ENCODE measurements at regions not wholly inside any gene's neighbourhood (a gene's known extent, or its start where the extent isn't known, plus 50 kb on each side); places are given as distances from the start of the nearest gene placed in this dataset.

DNA sequence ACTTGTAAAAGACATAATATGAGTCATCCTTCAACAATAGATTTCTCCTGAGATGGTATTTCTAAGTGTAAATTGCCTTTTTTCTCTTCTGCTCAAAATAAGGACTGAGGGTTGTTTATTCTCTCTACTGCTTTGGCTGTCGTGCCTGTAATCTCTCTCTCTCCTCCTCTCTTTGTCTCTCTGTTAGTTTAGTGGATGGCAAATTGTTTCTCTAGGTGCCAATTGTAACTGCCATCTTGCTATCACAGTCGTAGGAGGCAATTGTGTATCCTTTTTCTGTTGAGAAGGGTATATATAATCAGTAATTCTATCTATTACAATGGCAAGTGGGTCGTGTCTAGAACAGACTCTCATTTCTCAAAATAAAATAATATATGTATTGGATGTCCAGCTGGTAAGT, 545.0 kb upstream of the FBXO33 start:
- no peak for DNase-seq (ENCODE audit: low spot score)

DNA sequence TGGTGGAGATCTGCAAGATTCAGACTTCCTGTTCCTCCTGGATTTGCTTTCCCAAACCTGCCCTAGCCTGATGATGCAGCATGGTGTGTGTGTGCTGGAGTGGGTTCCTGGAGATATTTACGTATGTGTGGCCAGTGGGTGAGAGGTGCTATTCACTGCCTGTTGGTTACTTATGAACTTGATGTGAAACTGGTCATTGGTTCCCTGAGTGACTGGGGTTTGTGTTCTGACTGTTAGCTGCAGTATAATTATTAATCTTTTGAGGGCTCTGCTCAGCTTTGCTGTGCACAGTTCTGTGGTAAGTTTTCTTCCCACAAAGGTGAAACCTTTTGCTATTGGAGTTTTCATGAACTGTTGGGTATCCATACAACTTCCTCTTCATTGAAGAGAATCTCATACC, 541.8 kb upstream of the FBXO33 start:
- no peak for DNase-seq (ENCODE audit: low spot score)

DNA sequence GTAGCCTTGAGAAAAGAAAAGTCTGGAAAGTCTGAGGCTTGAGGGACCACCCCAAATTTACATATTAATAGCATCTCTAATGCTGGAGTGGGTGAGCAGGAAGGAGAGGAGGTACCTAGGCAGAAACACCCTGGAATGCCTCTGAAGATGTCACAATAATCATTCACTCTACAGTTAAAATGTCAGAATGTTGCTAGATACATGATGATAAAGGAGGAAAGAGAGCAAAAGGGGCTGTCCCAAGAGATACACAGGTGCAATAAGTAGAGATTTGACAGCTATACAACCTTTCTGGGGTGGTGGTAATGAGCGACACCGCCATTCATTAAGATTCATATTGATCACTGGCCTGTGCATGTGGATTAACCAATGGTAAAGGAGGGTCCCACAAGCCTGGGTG, 540.5 kb upstream of the FBXO33 start:
- no peak for DNase-seq (ENCODE audit: low spot score)

DNA sequence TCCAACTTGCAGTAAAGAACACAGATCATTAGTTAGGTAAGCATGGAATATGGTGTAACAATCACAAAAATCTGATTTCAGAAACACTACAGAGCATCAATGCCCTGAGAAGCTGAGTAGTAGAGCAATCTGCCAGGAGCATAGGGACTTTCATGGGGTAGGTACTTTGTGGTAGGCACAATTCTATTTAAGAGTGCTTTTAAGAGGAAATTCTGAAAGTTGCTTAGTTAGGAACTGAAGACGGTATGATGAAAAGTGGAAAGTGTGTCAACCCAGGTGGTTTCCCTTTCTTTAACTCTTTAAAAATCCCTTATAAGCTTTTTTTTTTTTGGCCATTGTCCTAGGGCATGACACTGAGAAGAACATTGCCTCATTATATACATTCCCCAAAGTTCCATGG, 535.7 kb upstream of the FBXO33 start:
- DNase-seq (ENCODE audit: low spot score) = no peak

DNA sequence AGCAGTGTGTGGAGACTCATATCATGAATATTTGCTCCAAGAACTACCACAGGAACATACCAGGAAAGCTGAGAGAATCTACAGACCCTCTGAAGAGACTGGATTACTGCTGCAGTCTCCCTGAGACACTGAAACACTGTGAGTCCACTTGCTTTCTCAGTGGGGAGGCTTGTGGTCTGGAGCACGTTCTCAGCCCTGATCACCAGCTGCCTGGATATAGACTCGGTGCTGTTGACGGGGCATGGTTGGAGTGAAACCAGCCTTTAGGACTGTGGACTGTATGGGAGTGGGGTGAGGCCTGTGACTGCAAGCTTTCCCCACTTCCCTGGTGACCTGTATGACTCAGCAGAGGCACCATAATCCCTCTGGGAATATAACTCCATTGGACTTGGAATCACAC, 525.8 kb upstream of the FBXO33 start:
- DNase-seq (ENCODE audit: low spot score) = no peak

DNA sequence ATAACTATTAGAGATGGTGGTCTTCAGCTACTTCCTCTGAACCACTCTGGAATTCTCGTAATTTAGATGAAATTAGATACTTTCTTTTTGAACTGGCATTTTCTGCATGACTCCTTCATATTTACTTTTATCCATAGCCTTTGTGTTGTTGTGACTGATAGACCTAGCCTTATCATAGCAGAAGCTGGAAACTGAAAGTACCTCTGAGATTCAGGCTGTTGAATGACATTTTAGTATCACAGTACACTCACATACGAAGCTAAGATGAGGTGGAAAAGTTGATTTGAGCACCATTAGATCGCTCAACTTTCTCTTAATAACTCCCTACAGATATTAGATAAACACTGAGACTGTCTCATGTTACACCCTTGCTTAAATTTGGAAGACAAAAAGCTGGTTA, 525.1 kb upstream of the FBXO33 start:
- DNase-seq (ENCODE audit: low spot score) = no peak

GRCh38 chr14:39956372-39956771, 524.1 kb upstream of the FBXO33 start:
- no peak for DNase-seq (ENCODE audit: low spot score)

GRCh38 chr14:39948235-39948634, 516.0 kb upstream of the FBXO33 start:
- DNase-seq (ENCODE audit: low spot score) = no peak

GRCh38 chr14:39946807-39947206, 514.6 kb upstream of the FBXO33 start:
- DNase-seq (ENCODE audit: low spot score) = no peak

- no peak for DNase-seq (ENCODE audit: low spot score)
Observed at GRCh38 chr14:39939023-39939422, 506.8 kb upstream of the FBXO33 start.

- no peak for DNase-seq (ENCODE audit: low spot score)
Observed at GRCh38 chr14:39912192-39913100, 480.2 kb upstream of the FBXO33 start.

DNA sequence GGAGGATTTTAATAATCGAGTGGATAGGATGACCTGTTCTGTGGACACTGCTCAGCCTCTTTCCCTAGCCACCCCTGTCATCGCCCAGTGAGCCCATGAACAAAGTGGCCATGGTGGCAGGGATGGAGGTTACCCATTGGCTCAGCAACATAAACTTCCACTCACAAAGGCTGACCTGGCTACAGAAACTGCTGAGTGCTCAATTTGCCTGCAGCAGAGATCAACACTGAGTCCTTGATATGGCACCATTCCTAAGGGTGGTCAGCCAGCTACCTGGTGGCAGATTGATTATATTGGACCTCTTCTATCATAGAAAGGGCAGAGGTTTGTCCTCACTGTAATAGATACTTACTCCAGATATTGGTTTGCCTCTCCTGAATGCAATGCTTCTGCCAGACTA, 465.4 kb upstream of the FBXO33 start:
- no peak for DNase-seq (ENCODE audit: low spot score)

- DNase-seq (ENCODE audit: low spot score) = no peak
Observed at GRCh38 chr14:39890026-39890425, 457.8 kb upstream of the FBXO33 start.

DNA sequence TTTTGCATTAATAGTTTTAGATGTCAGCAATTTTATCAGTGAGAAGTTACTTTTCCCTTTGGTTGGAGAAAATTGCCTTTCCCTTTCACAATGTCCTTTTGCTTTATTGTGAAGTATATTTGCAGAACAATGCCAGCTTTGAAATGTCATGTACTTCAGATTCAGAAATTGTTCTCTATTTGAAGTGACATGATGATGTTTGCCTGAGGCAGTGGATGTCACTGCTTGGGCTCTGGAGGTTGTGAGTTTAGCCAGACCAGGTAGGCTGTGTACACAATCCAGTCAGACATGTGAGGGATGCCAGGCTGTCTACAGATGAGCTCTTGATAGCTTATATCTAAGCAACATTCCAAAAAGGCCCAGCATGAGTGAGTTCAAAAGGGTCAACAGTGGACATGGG, 451.9 kb upstream of the FBXO33 start:
- DNase-seq (ENCODE audit: low spot score) = no peak

- DNase-seq (ENCODE audit: low spot score) = no peak
Observed at GRCh38 chr14:39880965-39881364, 448.7 kb upstream of the FBXO33 start.

DNA sequence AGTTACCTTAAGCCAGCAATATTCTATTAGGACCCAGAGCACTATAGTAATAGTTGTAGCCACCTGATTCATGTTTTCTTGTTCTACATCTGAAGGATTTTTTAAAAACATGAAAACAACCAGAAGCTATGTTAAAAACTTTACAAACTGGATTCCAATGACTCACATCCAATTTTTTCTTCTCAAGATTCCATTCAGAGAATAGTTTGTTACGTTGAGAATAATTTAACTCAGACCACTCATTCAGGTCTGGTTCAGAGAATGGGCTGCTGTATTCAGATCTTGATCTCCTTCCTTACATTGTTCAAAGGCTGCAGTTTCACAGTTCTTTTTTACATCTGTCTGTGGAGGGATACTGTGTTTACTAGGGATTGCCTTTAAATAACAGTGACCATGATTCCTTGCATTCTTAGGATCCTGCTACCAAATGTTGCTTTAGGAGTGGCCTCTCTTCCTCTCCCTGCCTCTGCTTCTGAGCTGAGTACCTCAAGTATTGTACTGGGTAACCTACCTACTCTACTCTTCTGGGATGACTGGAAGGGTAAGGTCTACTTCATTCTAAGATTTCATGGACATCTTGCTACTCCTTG, 448.0 kb upstream of the FBXO33 start:
- no peak for DNase-seq (ENCODE audit: low spot score)

- no peak for DNase-seq (ENCODE audit: low spot score)
Observed at GRCh38 chr14:39877577-39878190, 445.5 kb upstream of the FBXO33 start.

DNA sequence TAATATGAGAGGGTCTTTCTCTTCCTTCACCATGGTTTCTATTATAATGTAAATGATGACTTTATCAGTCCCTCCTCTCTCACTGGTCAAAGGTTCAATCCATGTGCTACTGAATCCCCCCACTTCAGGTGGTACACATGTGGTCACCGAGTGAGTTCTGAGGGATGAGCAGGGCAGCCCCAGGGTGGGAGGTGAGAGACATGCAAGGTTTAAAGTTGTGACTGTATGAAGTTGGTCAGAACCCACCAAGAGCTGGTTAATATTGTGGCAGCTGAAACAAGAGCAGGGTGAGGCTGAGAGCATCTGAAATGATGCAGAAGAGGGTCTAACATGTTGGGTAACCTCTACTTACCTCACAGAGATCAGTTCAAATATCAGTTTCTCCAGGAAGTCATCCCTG, 444.7 kb upstream of the FBXO33 start:
- DNase-seq (ENCODE audit: low spot score) = no peak

- DNase-seq (ENCODE audit: low spot score) = no peak
Observed at GRCh38 chr14:39875028-39875427, 442.8 kb upstream of the FBXO33 start.

DNA sequence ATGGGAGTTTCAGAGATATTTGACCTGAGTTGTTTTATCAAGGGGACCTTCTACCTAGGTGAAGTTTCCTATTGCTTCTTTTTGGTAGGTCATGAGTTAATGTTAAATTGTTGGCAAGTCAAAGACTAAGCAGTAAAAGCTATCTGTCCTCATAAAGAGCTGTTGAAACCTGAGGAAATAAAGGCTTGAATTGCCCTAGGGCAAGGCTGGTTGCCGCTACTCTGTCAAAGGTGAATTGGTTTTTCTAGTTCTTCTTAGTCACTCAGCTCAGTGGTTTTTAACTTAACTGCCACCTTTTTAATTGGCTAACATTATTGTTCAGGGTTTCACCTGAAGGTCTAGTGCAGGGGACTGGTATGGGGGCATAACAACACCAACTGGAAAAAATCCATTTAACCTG, 441.6 kb upstream of the FBXO33 start:
- no peak for DNase-seq (ENCODE audit: low spot score)

GRCh38 chr14:39868949-39869348, 436.7 kb upstream of the FBXO33 start:
- no peak for DNase-seq (ENCODE audit: low spot score)

DNA sequence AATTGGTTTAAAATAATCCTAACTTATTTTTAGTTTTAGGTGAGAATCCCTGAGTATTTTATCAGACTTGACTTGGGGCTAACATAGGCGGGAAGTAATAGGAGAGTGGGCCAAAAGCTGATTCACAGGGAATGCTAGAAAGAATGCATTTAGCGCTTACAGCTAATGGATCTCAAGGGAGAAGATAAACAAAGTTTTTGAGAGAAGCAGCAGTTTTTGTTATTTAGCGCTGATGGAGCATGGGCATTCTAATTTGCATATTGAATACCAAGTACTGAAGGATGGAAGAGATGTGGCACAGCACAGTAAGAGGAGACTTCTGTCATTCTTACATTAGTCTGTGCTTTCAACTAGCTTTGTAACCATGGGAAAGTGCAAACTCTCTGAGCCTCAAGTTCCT, 436.0 kb upstream of the FBXO33 start:
- no peak for DNase-seq (ENCODE audit: low spot score)

GRCh38 chr14:39863441-39863840, 431.2 kb upstream of the FBXO33 start:
- DNase-seq (ENCODE audit: low spot score) = no peak
